ENCODE measurements at regions not wholly inside any gene's neighbourhood (a gene's known extent, or its start where the extent isn't known, plus 50 kb on each side); places are given as distances from the start of the nearest gene placed in this dataset.
"Not testable (repeated sequence)": the region's sequence is repeated elsewhere in the genome, so short reads cannot be mapped to it uniquely, and the experiment has no call there.

DNA sequence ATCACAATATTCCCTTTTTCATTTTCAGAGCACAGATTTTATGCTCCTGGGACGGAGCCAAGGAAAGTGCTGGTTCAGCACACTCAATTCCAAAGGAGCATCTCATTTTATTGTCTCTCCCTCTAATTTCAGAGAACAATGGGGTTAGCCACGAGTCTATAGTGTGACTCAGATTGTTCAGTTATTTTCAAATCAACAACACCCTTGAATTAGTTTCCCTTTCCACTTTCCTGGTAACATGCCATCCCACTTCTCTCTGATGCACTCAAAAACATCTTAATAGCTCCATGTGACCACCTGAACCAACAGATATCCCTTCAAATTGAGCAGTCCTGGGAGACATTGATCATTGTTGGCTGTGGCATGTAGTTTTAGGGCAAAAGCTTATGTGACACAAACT lies 389.7 kb upstream of the MDFIC2 start:
- Histone ChIP-seq H3K79me1 (ENCODE audit: low read depth, low read length) (no peaks in the 10 kb centered on the region), H3K14ac (ENCODE audit: low read length) (no peak overlapping the region), H2BK5ac (ENCODE audit: low read length) (no peak overlapping the region), H3K9me3 (replicated peaks in 1 of 2; ENCODE audit: control insufficient read depth in 2 of 2, insufficient read depth in 1 of 2, low read depth in 1 of 2, low read length in 2 of 2) (no peaks in the 10 kb centered on the region), H3K36me3 (replicated peaks in 1 of 2; ENCODE audit: control insufficient read depth in 2 of 2, insufficient read depth in 2 of 2, low read length in 2 of 2) (no peaks in the 10 kb centered on the region), H3K27me3 (ENCODE audit: control insufficient read depth in 3 of 3, insufficient read depth in 3 of 3, low read depth in 1 of 3, low read length in 3 of 3) (no peaks in the 10 kb centered on the region), H4K91ac (ENCODE audit: low read depth, low read length, poor library complexity) (no peak overlapping the region), H2BK15ac (ENCODE audit: low read length) (no peak overlapping the region), H3K9ac (ENCODE audit: low read depth, low read length, poor library complexity) (no peak overlapping the region), H2BK120ac (ENCODE audit: low read depth, low read length) (no peak overlapping the region), H3K18ac (ENCODE audit: low read length) (no peak overlapping the region), H4K8ac (ENCODE audit: low read depth, low read length) (no peak overlapping the region), H3K4me3 (ENCODE audit: low read length in 2 of 2) (no peak overlapping the region), H2AK5ac (ENCODE audit: low read depth, low read length) (no peak overlapping the region), H3K4me2 (ENCODE audit: insufficient read depth, low read length, poor library complexity, severe bottlenecking) (no peak overlapping the region), H3K4me1 (ENCODE audit: control insufficient read depth in 2 of 2, insufficient read depth in 1 of 2, low read depth in 1 of 2, low read length in 2 of 2) (no peaks in the 10 kb centered on the region), H3K27ac (replicated peaks; ENCODE audit: low read length) (no peak overlapping the region), H2BK12ac (ENCODE audit: low read length) (no peak overlapping the region), H3K23ac (ENCODE audit: low read depth, low read length, poor library complexity) (no peak overlapping the region), H2AFZ (ENCODE audit: low read length) (no peak overlapping the region), H3K4ac (ENCODE audit: low read length) (no peak overlapping the region)
- DNase-seq (ENCODE audit: low spot score), result no peak
- WGBS, 2 donors (ENCODE audit: extremely low coverage in 2 of 2, insufficient read length in 2 of 2, insufficient replicate concordance in 1 of 2), result no CpG with 5 or more reads among the region's 2 CpGs

DNA sequence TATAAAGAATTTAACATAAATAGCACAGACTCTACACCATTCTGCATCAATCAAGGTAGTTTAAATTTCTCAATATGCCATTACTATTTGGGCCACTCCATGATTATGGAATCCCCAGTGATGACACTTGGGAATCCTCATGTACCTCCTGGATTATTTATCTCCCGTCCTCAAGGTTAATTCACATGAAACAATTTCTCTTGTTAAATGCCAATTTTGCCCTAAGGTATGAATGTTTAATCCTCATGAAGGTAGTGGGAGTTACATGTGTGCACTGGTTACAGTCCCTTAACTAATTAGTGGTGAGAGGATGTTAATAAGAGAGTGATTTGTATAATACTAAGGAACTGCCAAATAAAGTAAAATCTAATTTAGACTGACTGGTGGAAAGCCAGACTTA lies 372.3 kb upstream of the MDFIC2 start:
- Histone ChIP-seq H2BK15ac (ENCODE audit: low read length) (no peak overlapping the region), H3K4me1 (ENCODE audit: control insufficient read depth in 2 of 2, insufficient read depth in 1 of 2, low read depth in 1 of 2, low read length in 2 of 2) (no peaks in the 10 kb centered on the region), H3K27ac (replicated peaks; ENCODE audit: low read length) (no peak overlapping the region), H3K27me3 (ENCODE audit: control insufficient read depth in 3 of 3, insufficient read depth in 3 of 3, low read depth in 1 of 3, low read length in 3 of 3) (no peaks in the 10 kb centered on the region), H3K36me3 (replicated peaks in 1 of 2; ENCODE audit: control insufficient read depth in 2 of 2, insufficient read depth in 2 of 2, low read length in 2 of 2) (no peaks in the 10 kb centered on the region), H2BK12ac (ENCODE audit: low read length) (no peak overlapping the region), H2AK5ac (ENCODE audit: low read depth, low read length) (no peak overlapping the region), H3K23ac (ENCODE audit: low read depth, low read length, poor library complexity) (no peak overlapping the region), H3K9me3 (replicated peaks in 1 of 2; ENCODE audit: control insufficient read depth in 2 of 2, insufficient read depth in 1 of 2, low read depth in 1 of 2, low read length in 2 of 2) (no peaks in the 10 kb centered on the region), H3K9ac (ENCODE audit: low read depth, low read length, poor library complexity) (no peak overlapping the region), H3K14ac (ENCODE audit: low read length) (no peak overlapping the region), H4K91ac (ENCODE audit: low read depth, low read length, poor library complexity) (no peak overlapping the region), H3K4ac (ENCODE audit: low read length) (no peak overlapping the region), H2AFZ (ENCODE audit: low read length) (no peak overlapping the region), H2BK5ac (ENCODE audit: low read length) (no peak overlapping the region), H2BK120ac (ENCODE audit: low read depth, low read length) (no peak overlapping the region), H3K4me2 (ENCODE audit: insufficient read depth, low read length, poor library complexity, severe bottlenecking) (no peak overlapping the region), H3K79me1 (ENCODE audit: low read depth, low read length) (no peaks in the 10 kb centered on the region), H4K8ac (ENCODE audit: low read depth, low read length) (no peak overlapping the region), H3K18ac (ENCODE audit: low read length) (no peak overlapping the region), H3K4me3 (ENCODE audit: low read length in 2 of 2) (no peak overlapping the region)
- no CpG with 5 or more reads among the region's 1 CpG for WGBS, 2 donors (ENCODE audit: extremely low coverage in 2 of 2, insufficient read length in 2 of 2, insufficient replicate concordance in 1 of 2)
- no peak for DNase-seq (ENCODE audit: low spot score)

DNA sequence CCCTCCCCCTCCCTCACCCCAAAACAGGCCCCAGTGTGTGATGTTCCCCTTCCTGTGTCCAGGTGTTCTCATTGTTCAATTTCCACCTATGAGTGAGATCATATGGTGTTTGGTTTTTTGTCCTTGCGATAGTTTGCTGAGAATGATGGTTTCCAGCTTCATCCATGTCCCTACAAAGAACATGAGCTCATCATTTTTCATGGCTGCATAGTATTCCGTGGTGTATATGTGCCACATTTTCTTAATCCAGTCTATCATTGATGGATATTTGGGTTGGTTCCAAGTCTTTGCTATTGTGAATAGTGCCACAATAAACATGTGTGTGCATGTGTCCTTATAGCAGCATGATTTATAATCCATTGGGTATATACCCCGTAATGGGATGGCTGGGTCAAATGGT lies 363.4 kb upstream of the MDFIC2 start:
- H3K27me3 ChIP-seq (ENCODE audit: control insufficient read depth in 3 of 3, insufficient read depth in 3 of 3, low read depth in 1 of 3, low read length in 3 of 3); H3K36me3 ChIP-seq (replicated peaks in 1 of 2; ENCODE audit: control insufficient read depth in 2 of 2, insufficient read depth in 2 of 2, low read length in 2 of 2); H2BK15ac ChIP-seq (ENCODE audit: low read length); H3K23ac ChIP-seq (ENCODE audit: low read depth, low read length, poor library complexity); H2BK120ac ChIP-seq (ENCODE audit: low read depth, low read length); H3K9ac ChIP-seq (ENCODE audit: low read depth, low read length, poor library complexity); H3K4me3 ChIP-seq (ENCODE audit: low read length in 2 of 2); DNase-seq (ENCODE audit: low spot score); H4K91ac ChIP-seq (ENCODE audit: low read depth, low read length, poor library complexity); H3K4me2 ChIP-seq (ENCODE audit: insufficient read depth, low read length, poor library complexity, severe bottlenecking); H3K4me1 ChIP-seq (ENCODE audit: control insufficient read depth in 2 of 2, insufficient read depth in 1 of 2, low read depth in 1 of 2, low read length in 2 of 2); H2AK5ac ChIP-seq (ENCODE audit: low read depth, low read length); H3K18ac ChIP-seq (ENCODE audit: low read length); H2BK5ac ChIP-seq (ENCODE audit: low read length); H4K8ac ChIP-seq (ENCODE audit: low read depth, low read length); H3K9me3 ChIP-seq (replicated peaks in 1 of 2; ENCODE audit: control insufficient read depth in 2 of 2, insufficient read depth in 1 of 2, low read depth in 1 of 2, low read length in 2 of 2); H3K4ac ChIP-seq (ENCODE audit: low read length); H3K79me1 ChIP-seq (ENCODE audit: low read depth, low read length); H2AFZ ChIP-seq (ENCODE audit: low read length); H3K27ac ChIP-seq (replicated peaks; ENCODE audit: low read length); H3K14ac ChIP-seq (ENCODE audit: low read length); H2BK12ac ChIP-seq (ENCODE audit: low read length): not testable (repeated sequence)
- WGBS, 2 donors (ENCODE audit: extremely low coverage in 2 of 2, insufficient read length in 2 of 2, insufficient replicate concordance in 1 of 2), result no CpG with 5 or more reads among the region's 3 CpGs

DNA sequence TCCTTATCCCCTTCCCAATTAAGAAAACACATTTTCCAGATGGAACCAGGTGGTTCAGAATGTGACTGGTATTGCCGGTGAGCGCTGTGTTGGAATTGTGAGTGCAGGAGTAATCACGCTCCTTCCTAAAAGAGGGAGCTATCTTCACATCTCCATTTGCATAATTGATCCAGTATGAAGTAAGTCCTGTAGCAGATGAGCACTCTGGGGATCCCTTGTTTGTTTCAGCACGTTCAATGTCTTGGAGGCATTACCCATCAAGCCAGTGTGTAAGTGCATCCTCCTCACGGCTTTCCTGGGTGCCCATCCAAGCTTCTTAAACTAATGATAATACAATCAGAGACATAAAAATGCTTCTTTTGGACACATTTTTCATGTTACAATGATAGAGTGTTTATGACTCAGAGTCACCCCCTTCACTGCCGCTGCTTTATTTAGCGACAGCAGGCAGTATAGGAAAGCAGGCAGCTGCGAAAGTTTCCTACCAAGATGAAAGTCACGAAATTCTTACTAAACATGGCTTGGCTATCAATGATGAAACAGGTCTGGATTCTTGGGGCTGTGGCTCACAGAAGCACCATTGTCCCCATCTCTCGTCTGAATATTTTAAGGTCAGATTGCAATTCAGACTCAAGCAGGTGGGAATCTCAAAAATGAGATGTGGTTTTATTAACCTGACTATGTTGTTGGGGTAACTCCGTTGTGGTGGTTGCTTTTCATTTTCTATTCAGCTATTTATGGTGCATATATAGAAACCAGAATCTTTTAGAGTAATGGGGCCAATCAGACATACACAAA lies 346.3 kb upstream of the MDFIC2 start:
- Histone ChIP-seq H3K9me3 (replicated peaks in 1 of 2; ENCODE audit: control insufficient read depth in 2 of 2, insufficient read depth in 1 of 2, low read depth in 1 of 2, low read length in 2 of 2) (no peaks in the 10 kb centered on the region), H3K23ac (ENCODE audit: low read depth, low read length, poor library complexity) (no peak overlapping the region), H3K9ac (ENCODE audit: low read depth, low read length, poor library complexity) (no peak overlapping the region), H2BK15ac (ENCODE audit: low read length) (no peak overlapping the region), H2BK120ac (ENCODE audit: low read depth, low read length) (no peak overlapping the region), H3K27ac (replicated peaks; ENCODE audit: low read length) (no peak overlapping the region), H2BK12ac (ENCODE audit: low read length) (no peak overlapping the region), H3K14ac (ENCODE audit: low read length) (no peak overlapping the region), H2AK5ac (ENCODE audit: low read depth, low read length) (no peak overlapping the region), H3K36me3 (replicated peaks in 1 of 2; ENCODE audit: control insufficient read depth in 2 of 2, insufficient read depth in 2 of 2, low read length in 2 of 2) (no peaks in the 10 kb centered on the region), H4K91ac (ENCODE audit: low read depth, low read length, poor library complexity) (no peak overlapping the region), H3K4ac (ENCODE audit: low read length) (no peak overlapping the region), H3K18ac (ENCODE audit: low read length) (no peak overlapping the region), H3K4me1 (ENCODE audit: control insufficient read depth in 2 of 2, insufficient read depth in 1 of 2, low read depth in 1 of 2, low read length in 2 of 2) (no peaks in the 10 kb centered on the region), H3K79me1 (ENCODE audit: low read depth, low read length) (no peaks in the 10 kb centered on the region), H2BK5ac (ENCODE audit: low read length) (no peak overlapping the region), H3K4me2 (ENCODE audit: insufficient read depth, low read length, poor library complexity, severe bottlenecking) (no peak overlapping the region), H4K8ac (ENCODE audit: low read depth, low read length) (no peak overlapping the region), H3K27me3 (ENCODE audit: control insufficient read depth in 3 of 3, insufficient read depth in 3 of 3, low read depth in 1 of 3, low read length in 3 of 3) (no peaks in the 10 kb centered on the region), H2AFZ (ENCODE audit: low read length) (no peak overlapping the region), H3K4me3 (ENCODE audit: low read length in 2 of 2) (no peak overlapping the region)
- WGBS, 2 donors (ENCODE audit: extremely low coverage in 2 of 2, insufficient read length in 2 of 2, insufficient replicate concordance in 1 of 2), result no CpG with 5 or more reads among the region's 11 CpGs
- DNase-seq (ENCODE audit: low spot score), result no peak
